CD4-positive, alpha-beta memory T cell (primary cell): ENCODE measurements at regions not wholly inside any gene's neighbourhood (a gene's known extent, or its start where the extent isn't known, plus 50 kb on each side); places are given as distances from the start of the nearest gene placed in this dataset.
"Not testable (repeated sequence)": the region's sequence is repeated elsewhere in the genome, so short reads cannot be mapped to it uniquely, and the experiment has no call there.

ENCODE experiments used
- CTCF ChIA-PET: fragments of 350-600 bp; sonication (Branson Sonifier 250); formaldehyde crosslinking; loops from one replicate; lab custom pipeline; 2021; ENCODE audit warnings: inconsistent platforms; ENCODE audit not compliant: partially characterized antibody; lab: Charles Lee
- POLR2A ChIA-PET: fragments of 350-600 bp; sonication (Branson Sonifier 250); formaldehyde crosslinking; loops from one replicate; lab custom pipeline; 2021; ENCODE audit not compliant: partially characterized antibody; lab: Charles Lee
- DNase-seq, 5 donors: peaks; one replicate each; pipeline versions ENCODE4 v3.0.0 to v3.0.0-alpha.2; 2020 to 2022; ENCODE audit warnings: mixed read lengths in 1 of 5
- H3K27ac ChIP-seq: one replicate; pipeline ENCODE4 v1.7.0; 2013; ENCODE audit warnings: low read depth, low read length
- H3K27me3 ChIP-seq: 2 replicates; pipeline ENCODE4 v1.7.0; 2013; ENCODE audit warnings: mild to moderate bottlenecking, low read length, moderate library complexity; ENCODE audit not compliant: insufficient read depth
- H3K36me3 ChIP-seq: 2 replicates; pipeline ENCODE4 v1.7.0; 2013; ENCODE audit warnings: mild to moderate bottlenecking, low read length, moderate library complexity; ENCODE audit not compliant: insufficient read depth
- H3K4me1 ChIP-seq: 2 replicates; pipeline ENCODE4 v1.7.0; 2013; ENCODE audit warnings: mild to moderate bottlenecking, low read length, moderate library complexity; ENCODE audit not compliant: insufficient read depth
- H3K4me3 ChIP-seq, 2 donors: one replicate each; pipeline ENCODE4 v1.7.0; 2013; ENCODE audit warnings: low read length in 2 of 2, mild to moderate bottlenecking in 1 of 2
- H3K9me3 ChIP-seq, 2 donors: one replicate each; pipeline ENCODE4 v1.7.0; 2013; ENCODE audit warnings: low read length in 2 of 2, control low read depth in 1 of 2; ENCODE audit not compliant: control insufficient read depth in 1 of 2
- H3K27ac Mint-ChIP-seq, 7 donors: one replicate each; pipeline ENCODE4 v1.8.0; 2020 to 2021; ENCODE audit warnings: mixed read lengths in 7 of 7, mild to moderate bottlenecking in 6 of 7, inconsistent platforms in 3 of 7, moderate library complexity in 3 of 7
- H3K27me3 Mint-ChIP-seq, 2 donors: one replicate each; pipeline ENCODE4 v1.8.0; 2020 to 2021; ENCODE audit warnings: mixed read lengths in 2 of 2
- H3K36me3 Mint-ChIP-seq, 2 donors: one replicate each; pipeline ENCODE4 v1.8.0; 2020 to 2021; ENCODE audit warnings: mixed read lengths in 2 of 2, inconsistent platforms in 1 of 2, mild to moderate bottlenecking in 1 of 2
- H3K4me1 Mint-ChIP-seq, 4 donors: one replicate each; pipeline ENCODE4 v1.8.0; 2020 to 2021; ENCODE audit warnings: mixed read lengths in 4 of 4, mild to moderate bottlenecking in 1 of 4
- H3K4me3 Mint-ChIP-seq, 8 donors: one replicate each; pipeline ENCODE4 v1.8.0; 2020 to 2021; ENCODE audit warnings: mixed read lengths in 8 of 8, mild to moderate bottlenecking in 7 of 8, moderate library complexity in 6 of 8, inconsistent platforms in 3 of 8
- H3K9me3 Mint-ChIP-seq, 8 donors: one replicate each; pipeline ENCODE4 v1.8.0; 2020 to 2021; ENCODE audit warnings: mixed read lengths in 8 of 8, mild to moderate bottlenecking in 5 of 8, inconsistent platforms in 3 of 8, moderate library complexity in 1 of 8
- intact Hi-C: fragments of 100-400 bp; cut with micrococcal nuclease; formaldehyde crosslinking; loops from one replicate; pipeline ENCODE4 v1.15.1; 2023

GRCh38 chr7:97329871-97330270, 212.4 kb downstream of the SDHAF3 start:
- H3K27me3 ChIP-seq, H3K27ac ChIP-seq, H3K27ac Mint-ChIP-seq, H3K36me3 ChIP-seq, DNase-seq, intact Hi-C loops, CTCF ChIA-PET, H3K4me3 Mint-ChIP-seq, POLR2A ChIA-PET, H3K4me1 ChIP-seq, H3K4me3 ChIP-seq, H3K9me3 ChIP-seq, H3K27me3 Mint-ChIP-seq, H3K36me3 Mint-ChIP-seq, H3K4me1 Mint-ChIP-seq: not testable (repeated sequence)
- peaks cover 0 to 18% (median 0%) of the 10 kb centered on the region in 8 donors for H3K9me3 Mint-ChIP-seq

GRCh38 chr7:97337849-97338248, 220.4 kb downstream of the SDHAF3 start:
- H3K36me3 ChIP-seq: no peaks in the 10 kb centered on the region
- no peak overlapping the region for H3K4me3 Mint-ChIP-seq
- ChIA-PET POLR2A (no interaction called here), CTCF (no interaction called here)
- no peak overlapping the region for H3K27ac ChIP-seq
- no peak for DNase-seq
- no peak overlapping the region for H3K27ac Mint-ChIP-seq
- H3K27me3 ChIP-seq: no peaks in the 10 kb centered on the region
- intact Hi-C loops: no loop called here
- H3K4me1 ChIP-seq: no peaks in the 10 kb centered on the region
- H3K4me3 ChIP-seq: no peak overlapping the region
- no peaks in the 10 kb centered on the region for H3K36me3 Mint-ChIP-seq
- H3K9me3 ChIP-seq: no peaks in the 10 kb centered on the region
- H3K4me1 Mint-ChIP-seq: no peaks in the 10 kb centered on the region
- no peaks in the 10 kb centered on the region for H3K27me3 Mint-ChIP-seq
- H3K9me3 Mint-ChIP-seq: peaks cover 0 to 12% (median 2%) of the 10 kb centered on the region in 8 donors

- no peak for DNase-seq
- no peaks in the 10 kb centered on the region for H3K36me3 Mint-ChIP-seq
- peaks cover 0 to 1% of the 10 kb centered on the region in 2 donors for H3K27me3 Mint-ChIP-seq
- intact Hi-C loops: no loop called here
- Histone ChIP-seq H3K36me3 (no peaks in the 10 kb centered on the region), H3K9me3 (no peaks in the 10 kb centered on the region), H3K4me3 (no peak overlapping the region), H3K27ac (no peak overlapping the region), H3K27me3 (no peaks in the 10 kb centered on the region), H3K4me1 (no peaks in the 10 kb centered on the region)
- no peak overlapping the region for H3K4me3 Mint-ChIP-seq
- CTCF ChIA-PET: no interaction called here
- H3K4me1 Mint-ChIP-seq: no peaks in the 10 kb centered on the region
- H3K27ac Mint-ChIP-seq: no peak overlapping the region
- POLR2A ChIA-PET: no interaction called here
- H3K9me3 Mint-ChIP-seq: peaks cover 0 to 5% (median 3%) of the 10 kb centered on the region in 8 donors
Observed at GRCh38 chr7:97342512-97342911, 225.0 kb downstream of the SDHAF3 start.

GRCh38 chr7:97346349-97346748, 228.9 kb downstream of the SDHAF3 start:
- Histone ChIP-seq H3K27ac (no peak overlapping the region), H3K4me1 (no peaks in the 10 kb centered on the region), H3K4me3 (no peak overlapping the region), H3K9me3 (no peaks in the 10 kb centered on the region), H3K27me3 (no peaks in the 10 kb centered on the region), H3K36me3 (no peaks in the 10 kb centered on the region)
- CTCF ChIA-PET: no interaction called here
- Mint-ChIP-seq H3K4me3 (no peak overlapping the region), H3K9me3 (peaks cover 2 to 20% (median 11%) of the 10 kb centered on the region in 8 donors), H3K27me3 (peaks cover 1 to 2% of the 10 kb centered on the region in 2 donors), H3K36me3 (no peaks in the 10 kb centered on the region), H3K27ac (no peak overlapping the region), H3K4me1 (no peaks in the 10 kb centered on the region)
- intact Hi-C loops: no loop called here
- no peak for DNase-seq
- POLR2A ChIA-PET: no interaction called here

- H3K27me3 Mint-ChIP-seq: peaks cover 0 to 2% of the 10 kb centered on the region in 2 donors
- intact Hi-C loops: no loop called here
- H3K27me3 ChIP-seq: no peaks in the 10 kb centered on the region
- no peaks in the 10 kb centered on the region for H3K36me3 Mint-ChIP-seq
- DNase-seq: no peak
- ChIA-PET CTCF (no interaction called here), POLR2A (no interaction called here)
- H3K4me3 Mint-ChIP-seq: no peak overlapping the region
- H3K4me1 Mint-ChIP-seq: no peaks in the 10 kb centered on the region
- H3K9me3 ChIP-seq: no peaks in the 10 kb centered on the region
- no peak overlapping the region for H3K4me3 ChIP-seq
- H3K27ac Mint-ChIP-seq: no peak overlapping the region
- H3K9me3 Mint-ChIP-seq: peaks cover 3 to 38% (median 13%) of the 10 kb centered on the region in 8 donors
- H3K36me3 ChIP-seq: no peaks in the 10 kb centered on the region
- no peak overlapping the region for H3K27ac ChIP-seq
- H3K4me1 ChIP-seq: no peaks in the 10 kb centered on the region
Observed at GRCh38 chr7:97351488-97351887, 234.0 kb downstream of the SDHAF3 start.

GRCh38 chr7:97357459-97357858, 240.0 kb downstream of the SDHAF3 start:
- Mint-ChIP-seq H3K4me3 (no peak overlapping the region), H3K36me3 (no peaks in the 10 kb centered on the region), H3K27me3 (no peaks in the 10 kb centered on the region), H3K4me1 (no peaks in the 10 kb centered on the region), H3K27ac (no peak overlapping the region), H3K9me3 (peaks cover 0 to 10% (median 2%) of the 10 kb centered on the region in 8 donors)
- no peak overlapping the region for H3K27ac ChIP-seq
- H3K4me1 ChIP-seq: no peaks in the 10 kb centered on the region
- CTCF ChIA-PET: no interaction called here
- intact Hi-C loops: no loop called here
- no peak overlapping the region for H3K4me3 ChIP-seq
- no peaks in the 10 kb centered on the region for H3K27me3 ChIP-seq
- H3K36me3 ChIP-seq: no peaks in the 10 kb centered on the region
- no peak for DNase-seq
- POLR2A ChIA-PET: no interaction called here
- no peaks in the 10 kb centered on the region for H3K9me3 ChIP-seq

- no peaks in the 10 kb centered on the region for H3K4me1 Mint-ChIP-seq
- no peaks in the 10 kb centered on the region for H3K27me3 Mint-ChIP-seq
- H3K36me3 Mint-ChIP-seq: no peaks in the 10 kb centered on the region
- Histone ChIP-seq H3K4me3 (no peak overlapping the region), H3K27me3 (no peaks in the 10 kb centered on the region), H3K27ac (no peak overlapping the region), H3K4me1 (no peaks in the 10 kb centered on the region), H3K36me3 (no peaks in the 10 kb centered on the region), H3K9me3 (no peaks in the 10 kb centered on the region)
- H3K9me3 Mint-ChIP-seq: peaks cover 0 to 3% (median 0%) of the 10 kb centered on the region in 8 donors
- ChIA-PET CTCF (interaction anchor here (1.3 kb wide), 1 partner anchor 10 kb away, joined by 4 read pairs; no protein-coding TSS in a partner anchor), POLR2A (no interaction called here)
- no peak overlapping the region for H3K27ac Mint-ChIP-seq
- no peak for DNase-seq
- intact Hi-C loops: no loop called here
- no peak overlapping the region for H3K4me3 Mint-ChIP-seq
Observed at GRCh38 chr7:97372882-97373281, 255.4 kb downstream of the SDHAF3 start.

GRCh38 chr7:97373736-97374135, 256.2 kb downstream of the SDHAF3 start:
- H3K36me3 Mint-ChIP-seq: no peaks in the 10 kb centered on the region
- no peak overlapping the region for H3K4me3 Mint-ChIP-seq
- H3K27me3 ChIP-seq: no peaks in the 10 kb centered on the region
- no peak overlapping the region for H3K4me3 ChIP-seq
- no peaks in the 10 kb centered on the region for H3K4me1 Mint-ChIP-seq
- no peak overlapping the region for H3K27ac ChIP-seq
- ChIA-PET CTCF (no interaction called here), POLR2A (no interaction called here)
- H3K4me1 ChIP-seq: no peaks in the 10 kb centered on the region
- H3K9me3 ChIP-seq: no peaks in the 10 kb centered on the region
- no peak for DNase-seq
- H3K27ac Mint-ChIP-seq: no peak overlapping the region
- intact Hi-C loops: no loop called here
- H3K27me3 Mint-ChIP-seq: no peaks in the 10 kb centered on the region
- H3K36me3 ChIP-seq: no peaks in the 10 kb centered on the region
- H3K9me3 Mint-ChIP-seq: peaks cover 0 to 3% (median 0%) of the 10 kb centered on the region in 8 donors
